ENCODE measurements at regions not wholly inside any gene's neighbourhood (a gene's known extent, or its start where the extent isn't known, plus 50 kb on each side); places are given as distances from the start of the nearest gene placed in this dataset.

GRCh38 chr9:87034841-87035240, 87.5 kb upstream of the GAS1 start:
- TF ChIP-seq POLR2A (IDR thresholded peaks at IDR 0.05; ENCODE audit: low read depth): no peak
- TF ChIP-seq, protein P1, sequence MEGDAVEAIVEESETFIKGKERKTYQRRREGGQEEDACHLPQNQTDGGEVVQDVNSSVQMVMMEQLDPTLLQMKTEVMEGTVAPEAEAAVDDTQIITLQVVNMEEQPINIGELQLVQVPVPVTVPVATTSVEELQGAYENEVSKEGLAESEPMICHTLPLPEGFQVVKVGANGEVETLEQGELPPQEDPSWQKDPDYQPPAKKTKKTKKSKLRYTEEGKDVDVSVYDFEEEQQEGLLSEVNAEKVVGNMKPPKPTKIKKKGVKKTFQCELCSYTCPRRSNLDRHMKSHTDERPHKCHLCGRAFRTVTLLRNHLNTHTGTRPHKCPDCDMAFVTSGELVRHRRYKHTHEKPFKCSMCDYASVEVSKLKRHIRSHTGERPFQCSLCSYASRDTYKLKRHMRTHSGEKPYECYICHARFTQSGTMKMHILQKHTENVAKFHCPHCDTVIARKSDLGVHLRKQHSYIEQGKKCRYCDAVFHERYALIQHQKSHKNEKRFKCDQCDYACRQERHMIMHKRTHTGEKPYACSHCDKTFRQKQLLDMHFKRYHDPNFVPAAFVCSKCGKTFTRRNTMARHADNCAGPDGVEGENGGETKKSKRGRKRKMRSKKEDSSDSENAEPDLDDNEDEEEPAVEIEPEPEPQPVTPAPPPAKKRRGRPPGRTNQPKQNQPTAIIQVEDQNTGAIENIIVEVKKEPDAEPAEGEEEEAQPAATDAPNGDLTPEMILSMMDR (IDR thresholded peaks at IDR 0.05): no peak
- TF ChIP-seq POLR2AphosphoS5 (IDR thresholded peaks at IDR 0.05): no peak

Data from esophagus muscularis mucosa (tissue), 3 donors.